ENCODE measurements at regions not wholly inside any gene's neighbourhood (a gene's known extent, or its start where the extent isn't known, plus 50 kb on each side); places are given as distances from the start of the nearest gene placed in this dataset.
"Not testable (repeated sequence)": the region's sequence is repeated elsewhere in the genome, so short reads cannot be mapped to it uniquely, and the experiment has no call there.

DNA sequence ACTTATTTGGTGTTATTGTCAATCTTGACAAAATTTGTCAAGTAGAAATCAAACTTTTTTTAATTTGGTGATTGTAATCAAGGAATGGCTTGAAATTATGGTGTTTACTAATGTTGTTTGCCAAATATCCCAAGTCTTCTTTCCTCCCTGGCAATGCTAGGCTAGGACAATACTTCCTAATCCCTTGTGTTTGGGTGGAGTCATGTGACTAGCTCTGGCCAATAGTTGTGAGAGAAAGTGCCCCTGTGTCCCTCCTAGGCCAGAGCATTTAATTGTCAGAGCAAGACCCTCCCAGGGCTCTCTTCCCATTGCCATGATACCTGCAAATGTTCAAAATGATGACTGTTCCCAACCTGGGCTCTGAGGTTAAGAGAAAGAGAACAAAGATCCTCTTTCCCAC, 132.7 kb downstream of the ANXA2 start:
- DNase-seq: no peak

DNA sequence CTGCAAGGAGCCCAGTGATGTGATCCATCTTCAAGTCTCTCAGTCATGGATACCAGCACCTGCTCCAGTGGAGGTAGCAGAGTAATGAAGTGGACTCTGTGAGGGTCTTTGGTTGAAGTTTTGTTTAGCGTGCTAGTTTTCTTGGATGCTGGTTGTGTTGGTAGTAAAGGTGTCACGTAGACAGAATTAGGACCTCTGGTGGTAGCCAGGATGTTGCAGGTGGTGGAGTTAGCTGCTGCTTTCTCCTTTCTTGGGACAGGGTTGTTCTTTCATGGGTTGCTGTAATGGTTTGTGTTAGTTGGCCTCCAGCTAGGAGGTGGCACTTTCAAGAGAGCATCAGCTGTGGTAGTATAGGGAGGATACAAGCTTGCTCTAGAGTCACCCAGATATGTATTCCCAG, 125.2 kb downstream of the ANXA2 start:
- DNase-seq: no peak

DNA sequence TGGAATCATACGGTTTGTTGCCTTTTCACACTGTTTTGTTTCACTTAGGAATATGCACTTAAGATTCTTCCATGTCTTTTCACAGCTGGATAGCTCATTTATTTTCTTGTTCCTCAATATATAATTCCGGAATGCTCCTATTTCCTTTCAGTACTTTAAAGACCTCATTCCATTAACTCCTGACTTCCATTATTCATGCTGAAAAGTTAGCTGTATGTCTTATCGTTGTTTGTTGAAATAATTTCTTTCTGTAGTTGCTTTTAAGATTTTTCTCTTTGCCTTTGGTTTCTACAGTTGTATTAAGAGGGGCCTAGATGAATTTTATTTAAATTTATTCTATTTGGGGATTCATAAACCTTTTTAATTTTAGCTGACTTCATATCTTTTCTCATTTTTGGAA, 122.2 kb downstream of the ANXA2 start:
- DNase-seq: no peak

DNA sequence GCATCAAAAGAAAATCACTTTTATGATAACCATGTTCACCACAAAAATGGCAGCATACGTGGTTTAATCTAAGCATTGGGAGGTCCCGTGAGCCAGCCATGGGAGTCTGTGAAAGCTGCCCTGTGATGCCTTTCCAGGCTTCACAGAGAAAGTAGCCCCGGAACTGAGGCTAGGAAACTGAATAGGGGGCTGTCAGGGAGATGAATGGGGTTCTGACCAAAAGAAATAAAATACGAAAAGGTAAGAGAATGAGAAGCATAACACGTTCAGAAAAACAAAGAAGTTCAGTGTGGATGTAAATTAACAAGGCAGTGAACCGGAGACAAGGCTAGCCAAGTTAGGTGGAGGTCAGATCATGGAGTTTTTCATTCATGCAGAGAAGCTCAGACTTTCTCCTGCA, 118.9 kb downstream of the ANXA2 start:
- peak; percentile 41 for DNase-seq

DNA sequence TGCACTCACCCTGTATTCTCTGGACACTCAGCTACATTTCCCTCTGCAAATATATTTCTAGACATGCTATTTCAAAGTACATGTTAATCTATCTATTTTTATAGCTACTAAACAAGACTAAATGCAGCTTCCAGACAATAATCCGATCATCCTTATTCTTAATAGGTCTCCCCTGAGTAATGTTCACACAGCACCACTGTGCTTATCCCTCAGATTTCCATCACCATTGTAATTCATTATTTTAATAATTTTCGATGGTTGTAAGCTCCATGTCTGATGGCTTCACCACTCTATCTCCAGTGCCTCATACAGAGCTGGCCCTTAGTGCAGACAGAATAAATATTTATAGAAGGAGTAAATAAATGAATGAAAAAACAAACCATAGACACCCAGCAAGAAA, 117.5 kb downstream of the ANXA2 start:
- DNase-seq: no peak

DNA sequence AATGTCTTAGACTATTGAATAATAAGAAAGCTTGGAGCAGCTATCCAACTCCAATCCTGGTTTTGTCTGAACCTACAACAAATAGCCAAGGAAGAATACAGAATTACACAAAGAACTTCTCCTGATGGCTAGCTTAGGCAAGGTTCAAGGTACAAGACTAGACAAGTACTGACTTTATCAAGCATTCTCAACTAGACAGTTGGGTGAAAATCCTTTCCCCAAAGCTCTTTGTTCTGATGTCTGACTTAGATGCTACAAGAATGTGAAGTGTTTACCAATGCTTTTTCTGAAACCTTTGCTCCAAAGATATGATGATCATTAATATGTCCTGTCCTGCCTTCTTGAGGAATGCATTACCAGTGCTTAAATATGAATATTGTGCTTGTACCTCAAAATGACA, 113.8 kb downstream of the ANXA2 start:
- DNase-seq: no peak

DNA sequence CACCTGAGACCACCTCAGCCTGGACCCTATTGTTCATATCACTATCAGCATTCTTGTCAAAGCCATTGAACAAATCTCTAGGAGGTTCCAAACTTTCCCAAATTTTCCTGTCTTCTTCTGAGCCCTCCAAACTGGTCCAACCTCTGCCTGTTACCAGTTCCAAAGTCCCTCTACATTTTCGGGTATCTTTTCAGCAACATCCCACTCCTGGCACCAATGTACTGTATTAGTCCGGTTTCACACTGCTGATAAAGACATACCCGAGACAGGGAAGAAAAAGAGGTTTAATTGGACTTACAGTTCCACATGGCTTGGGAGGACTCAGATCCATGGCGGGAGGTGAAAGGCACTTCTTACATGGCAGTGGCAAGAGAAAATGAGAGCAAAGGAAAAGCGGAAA, 101.9 kb downstream of the ANXA2 start:
- DNase-seq: not testable (repeated sequence)

DNA sequence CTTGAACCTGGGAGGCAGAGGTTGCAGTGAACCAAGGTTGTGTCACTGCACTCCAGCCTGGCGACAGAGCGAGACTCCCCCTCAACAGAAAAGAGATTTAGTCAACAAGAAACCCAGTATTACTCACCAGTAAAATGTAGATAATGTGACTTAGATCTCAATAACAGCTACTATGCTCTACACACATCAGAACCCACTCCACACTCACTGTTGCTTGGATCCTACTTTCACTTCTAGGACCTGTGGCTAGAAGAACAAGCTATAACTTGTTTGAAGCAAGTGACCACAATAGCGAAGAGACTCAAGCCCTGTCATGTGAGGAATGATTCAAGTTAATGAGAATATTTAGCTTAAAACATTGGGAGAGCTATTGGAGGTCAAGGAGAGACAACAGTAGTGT, 100.7 kb downstream of the ANXA2 start:
- no peak for DNase-seq
